NCI-H82 treated with DMSO at 0.1 percent for 48 hours (cell line): ENCODE measurements at regions not wholly inside any gene's neighbourhood (a gene's known extent, or its start where the extent isn't known, plus 50 kb on each side); places are given as distances from the start of the nearest gene placed in this dataset.

Source experiments
- DNase-seq: peaks from one replicate; lab custom pipeline; 2025; ENCODE audit not compliant: unreplicated experiment; lab: John Stamatoyannopoulos, UW

GRCh38 chr1:228867108-228867950, 132.1 kb downstream of the RHOU start:
- DNase-seq = no peak

- DNase-seq = no peak
Measured at GRCh38 chr1:228867951-228868730, 132.9 kb downstream of the RHOU start.

GRCh38 chr1:228868731-228869024, 133.4 kb downstream of the RHOU start:
- no peak for DNase-seq

- no peak for DNase-seq
Measured at GRCh38 chr1:228869312-228869824, 134.1 kb downstream of the RHOU start.

- no peak for DNase-seq
Measured at GRCh38 chr1:228870041-228870713, 134.9 kb downstream of the RHOU start.

- no peak for DNase-seq
Measured at GRCh38 chr1:228871314-228872061, 136.2 kb downstream of the RHOU start.

- no peak for DNase-seq
Measured at GRCh38 chr1:228872080-228872479, 136.8 kb downstream of the RHOU start.

- no peak for DNase-seq
Measured at GRCh38 chr1:228873709-228874108, 138.4 kb downstream of the RHOU start.

GRCh38 chr1:228875741-228876140, 140.5 kb downstream of the RHOU start:
- no peak for DNase-seq

- DNase-seq = no peak
Measured at GRCh38 chr1:228876187-228876586, 140.9 kb downstream of the RHOU start.

GRCh38 chr1:228879164-228879563, 143.9 kb downstream of the RHOU start:
- no peak for DNase-seq

GRCh38 chr1:228882041-228882770, 146.9 kb downstream of the RHOU start:
- DNase-seq = no peak

GRCh38 chr1:228882771-228883450, 147.6 kb downstream of the RHOU start:
- DNase-seq = no peak

- DNase-seq = no peak
Measured at GRCh38 chr1:228883535-228883934, 148.3 kb downstream of the RHOU start.

GRCh38 chr1:228884196-228884595, 148.9 kb downstream of the RHOU start:
- no peak for DNase-seq

- DNase-seq = no peak
Measured at GRCh38 chr1:228884615-228885566, 149.6 kb downstream of the RHOU start.

- no peak for DNase-seq
Measured at GRCh38 chr1:228885845-228886244, 150.6 kb downstream of the RHOU start.

- no peak for DNase-seq
Measured at GRCh38 chr1:228887101-228887500, 151.8 kb downstream of the RHOU start.

- DNase-seq = no peak
Measured at GRCh38 chr1:228887960-228888359, 152.7 kb downstream of the RHOU start.
